ENCODE measurements at regions not wholly inside any gene's neighbourhood (a gene's known extent, or its start where the extent isn't known, plus 50 kb on each side); places are given as distances from the start of the nearest gene placed in this dataset.

GRCh38 chr20:56711018-56711417 lies 81.9 kb downstream of the TFAP2C start:
- Mint-ChIP-seq H3K27ac (no peak overlapping the region), H3K4me1 (no peaks in the 10 kb centered on the region), H3K36me3 (ENCODE audit: low read depth) (no peaks in the 10 kb centered on the region), H3K4me3 (no peak overlapping the region), H3K27me3 (peaks cover 14% of the 10 kb centered on the region)
- H3K9me3 ChIP-seq (ENCODE audit: control insufficient read depth, low read length, poor library complexity, severe bottlenecking), result no peaks in the 10 kb centered on the region
- DNase-seq, result no peak
- ATAC-seq, result no peak

- H3K36me3 Mint-ChIP-seq (ENCODE audit: low read depth), result no peaks in the 10 kb centered on the region
- peaks cover 4% of the 10 kb centered on the region for H3K27me3 Mint-ChIP-seq
- no peak for ATAC-seq
- no peak for DNase-seq
- no peak overlapping the region for H3K27ac Mint-ChIP-seq
- no peak overlapping the region for H3K4me3 Mint-ChIP-seq
- no peaks in the 10 kb centered on the region for H3K4me1 Mint-ChIP-seq
- H3K9me3 ChIP-seq (ENCODE audit: control insufficient read depth, low read length, poor library complexity, severe bottlenecking), result no peaks in the 10 kb centered on the region
Measured at GRCh38 chr20:56715309-56715708, 86.2 kb downstream of the TFAP2C start.

GRCh38 chr20:56715902-56716519 lies 86.9 kb downstream of the TFAP2C start:
- DNase-seq, result no peak
- Mint-ChIP-seq H3K36me3 (ENCODE audit: low read depth) (no peaks in the 10 kb centered on the region), H3K4me3 (no peak overlapping the region), H3K27ac (no peak overlapping the region), H3K27me3 (peaks cover 4% of the 10 kb centered on the region), H3K4me1 (no peaks in the 10 kb centered on the region)
- ATAC-seq, result no peak
- H3K9me3 ChIP-seq (ENCODE audit: control insufficient read depth, low read length, poor library complexity, severe bottlenecking), result no peaks in the 10 kb centered on the region

GRCh38 chr20:56716806-56717205 lies 87.7 kb downstream of the TFAP2C start:
- DNase-seq (no peak), ATAC-seq (no peak)
- no peak overlapping the region for H3K4me3 Mint-ChIP-seq
- H3K27ac Mint-ChIP-seq, result no peak overlapping the region
- H3K36me3 Mint-ChIP-seq (ENCODE audit: low read depth), result no peaks in the 10 kb centered on the region
- no peaks in the 10 kb centered on the region for H3K9me3 ChIP-seq (ENCODE audit: control insufficient read depth, low read length, poor library complexity, severe bottlenecking)
- H3K27me3 Mint-ChIP-seq, result peaks cover 4% of the 10 kb centered on the region
- no peaks in the 10 kb centered on the region for H3K4me1 Mint-ChIP-seq

GRCh38 chr20:56718816-56719215 lies 89.7 kb downstream of the TFAP2C start:
- H3K27ac Mint-ChIP-seq, result no peak overlapping the region
- no peak overlapping the region for H3K4me3 Mint-ChIP-seq
- no peaks in the 10 kb centered on the region for H3K4me1 Mint-ChIP-seq
- H3K9me3 ChIP-seq (ENCODE audit: control insufficient read depth, low read length, poor library complexity, severe bottlenecking), result no peaks in the 10 kb centered on the region
- H3K36me3 Mint-ChIP-seq (ENCODE audit: low read depth), result no peaks in the 10 kb centered on the region
- H3K27me3 Mint-ChIP-seq, result peaks cover 4% of the 10 kb centered on the region
- DNase-seq (no peak), ATAC-seq (no peak)

- H3K4me1 Mint-ChIP-seq, result no peaks in the 10 kb centered on the region
- H3K9me3 ChIP-seq (ENCODE audit: control insufficient read depth, low read length, poor library complexity, severe bottlenecking), result no peaks in the 10 kb centered on the region
- no peak overlapping the region for H3K27ac Mint-ChIP-seq
- H3K36me3 Mint-ChIP-seq (ENCODE audit: low read depth), result no peaks in the 10 kb centered on the region
- no peak overlapping the region for H3K4me3 Mint-ChIP-seq
- H3K27me3 Mint-ChIP-seq, result peaks cover 6% of the 10 kb centered on the region
- ATAC-seq (no peak), DNase-seq (no peak)
Measured at GRCh38 chr20:56720620-56721213, 91.6 kb downstream of the TFAP2C start.

GRCh38 chr20:56722042-56722441 lies 92.9 kb downstream of the TFAP2C start:
- H3K9me3 ChIP-seq (ENCODE audit: control insufficient read depth, low read length, poor library complexity, severe bottlenecking), result no peaks in the 10 kb centered on the region
- H3K4me3 Mint-ChIP-seq, result no peak overlapping the region
- DNase-seq, result no peak
- H3K27ac Mint-ChIP-seq, result no peak overlapping the region
- peaks cover 7% of the 10 kb centered on the region for H3K27me3 Mint-ChIP-seq
- no peaks in the 10 kb centered on the region for H3K4me1 Mint-ChIP-seq
- no peaks in the 10 kb centered on the region for H3K36me3 Mint-ChIP-seq (ENCODE audit: low read depth)
- no peak for ATAC-seq

- H3K9me3 ChIP-seq (ENCODE audit: control insufficient read depth, low read length, poor library complexity, severe bottlenecking), result no peaks in the 10 kb centered on the region
- H3K27me3 Mint-ChIP-seq, result peaks cover 7% of the 10 kb centered on the region
- H3K4me1 Mint-ChIP-seq, result no peaks in the 10 kb centered on the region
- DNase-seq (no peak), ATAC-seq (no peak)
- no peaks in the 10 kb centered on the region for H3K36me3 Mint-ChIP-seq (ENCODE audit: low read depth)
- no peak overlapping the region for H3K4me3 Mint-ChIP-seq
- no peak overlapping the region for H3K27ac Mint-ChIP-seq
Measured at GRCh38 chr20:56723331-56723730, 94.2 kb downstream of the TFAP2C start.

- no peak overlapping the region for H3K27ac Mint-ChIP-seq
- no peaks in the 10 kb centered on the region for H3K36me3 Mint-ChIP-seq (ENCODE audit: low read depth)
- peaks cover 7% of the 10 kb centered on the region for H3K27me3 Mint-ChIP-seq
- DNase-seq (no peak), ATAC-seq (no peak)
- H3K4me1 Mint-ChIP-seq, result no peaks in the 10 kb centered on the region
- H3K9me3 ChIP-seq (ENCODE audit: control insufficient read depth, low read length, poor library complexity, severe bottlenecking), result no peaks in the 10 kb centered on the region
- no peak overlapping the region for H3K4me3 Mint-ChIP-seq
Measured at GRCh38 chr20:56724241-56724757, 95.2 kb downstream of the TFAP2C start.

- ATAC-seq, result no peak
- DNase-seq, result no peak
- H3K27ac Mint-ChIP-seq, result no peak overlapping the region
- peaks cover 8% of the 10 kb centered on the region for H3K27me3 Mint-ChIP-seq
- H3K9me3 ChIP-seq (ENCODE audit: control insufficient read depth, low read length, poor library complexity, severe bottlenecking), result no peaks in the 10 kb centered on the region
- no peak overlapping the region for H3K4me3 Mint-ChIP-seq
- no peaks in the 10 kb centered on the region for H3K4me1 Mint-ChIP-seq
- no peaks in the 10 kb centered on the region for H3K36me3 Mint-ChIP-seq (ENCODE audit: low read depth)
Measured at GRCh38 chr20:56730003-56730402, 100.9 kb downstream of the TFAP2C start.

- no peaks in the 10 kb centered on the region for H3K9me3 ChIP-seq (ENCODE audit: control insufficient read depth, low read length, poor library complexity, severe bottlenecking)
- Mint-ChIP-seq H3K36me3 (ENCODE audit: low read depth) (no peaks in the 10 kb centered on the region), H3K4me3 (no peak overlapping the region), H3K4me1 (no peaks in the 10 kb centered on the region), H3K27me3 (peaks cover 7% of the 10 kb centered on the region), H3K27ac (no peak overlapping the region)
- ATAC-seq (no peak), DNase-seq (no peak)
Measured at GRCh38 chr20:56730996-56731395, 101.9 kb downstream of the TFAP2C start.

GRCh38 chr20:56731476-56731875 lies 102.4 kb downstream of the TFAP2C start:
- Mint-ChIP-seq H3K4me3 (no peak overlapping the region), H3K4me1 (no peaks in the 10 kb centered on the region), H3K27ac (no peak overlapping the region), H3K36me3 (ENCODE audit: low read depth) (no peaks in the 10 kb centered on the region), H3K27me3 (peaks cover 11% of the 10 kb centered on the region)
- no peaks in the 10 kb centered on the region for H3K9me3 ChIP-seq (ENCODE audit: control insufficient read depth, low read length, poor library complexity, severe bottlenecking)
- no peak for ATAC-seq
- DNase-seq, result no peak

- Mint-ChIP-seq H3K4me1 (no peaks in the 10 kb centered on the region), H3K27me3 (peaks cover 14% of the 10 kb centered on the region), H3K36me3 (ENCODE audit: low read depth) (no peaks in the 10 kb centered on the region), H3K27ac (no peak overlapping the region), H3K4me3 (no peak overlapping the region)
- H3K9me3 ChIP-seq (ENCODE audit: control insufficient read depth, low read length, poor library complexity, severe bottlenecking), result no peaks in the 10 kb centered on the region
- DNase-seq (no peak), ATAC-seq (no peak)
Measured at GRCh38 chr20:56733967-56734366, 104.9 kb downstream of the TFAP2C start.

GRCh38 chr20:56735084-56735642 lies 106.1 kb downstream of the TFAP2C start:
- Mint-ChIP-seq H3K36me3 (ENCODE audit: low read depth) (no peaks in the 10 kb centered on the region), H3K4me1 (no peaks in the 10 kb centered on the region), H3K27me3 (peaks cover 23% of the 10 kb centered on the region), H3K27ac (no peak overlapping the region), H3K4me3 (no peak overlapping the region)
- H3K9me3 ChIP-seq (ENCODE audit: control insufficient read depth, low read length, poor library complexity, severe bottlenecking), result no peaks in the 10 kb centered on the region
- ATAC-seq, result no peak
- no peak for DNase-seq

Measured in T-helper 17 cell (primary cell).